Activated effector memory CD4-positive, alpha-beta T cell treated with anti-CD3 and anti-CD28 coated beads, Interleukin-2, amount 50 U/mL, for 16 hours (primary cell): ENCODE measurements at regions not wholly inside any gene's neighbourhood (a gene's known extent, or its start where the extent isn't known, plus 50 kb on each side); places are given as distances from the start of the nearest gene placed in this dataset.
"Not testable (repeated sequence)": the region's sequence is repeated elsewhere in the genome, so short reads cannot be mapped to it uniquely, and the experiment has no call there.

Source experiments
- DNase-seq: peaks from one replicate; pipeline ENCODE4 v3.0.0-alpha.2; 2020

DNA sequence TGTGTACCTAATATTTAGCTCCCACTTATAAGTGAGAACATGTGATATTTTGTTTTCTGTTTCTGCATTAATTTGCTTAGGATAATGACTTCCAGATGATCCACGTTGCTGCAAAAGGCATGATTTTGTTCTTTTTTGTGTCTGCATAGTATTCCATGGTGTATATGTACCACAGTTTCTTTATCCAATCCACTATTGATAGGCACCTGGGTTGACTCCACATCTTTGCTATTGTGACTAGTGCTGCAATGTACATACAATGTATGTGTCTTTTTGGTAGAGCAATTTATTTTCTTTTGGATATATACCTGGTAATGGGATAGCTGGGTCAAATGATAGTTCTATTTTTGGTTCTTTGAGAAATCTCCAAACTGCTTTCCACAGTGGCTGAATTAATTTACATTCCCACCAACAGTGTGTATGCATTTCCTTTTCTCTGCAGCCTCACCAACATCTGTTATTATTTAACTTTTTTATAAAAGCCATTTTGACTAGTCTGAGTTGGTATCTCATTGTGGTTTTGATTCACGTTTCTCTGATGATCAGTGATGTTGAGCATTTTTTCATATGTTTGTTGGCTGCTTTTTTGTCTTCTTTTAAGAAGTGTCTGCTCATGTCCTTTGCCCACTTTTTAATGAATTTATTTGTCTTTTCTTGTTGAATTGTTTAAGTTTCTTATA lies 102.8 kb upstream of the GAS1 start:
- DNase-seq: not testable (repeated sequence)

DNA sequence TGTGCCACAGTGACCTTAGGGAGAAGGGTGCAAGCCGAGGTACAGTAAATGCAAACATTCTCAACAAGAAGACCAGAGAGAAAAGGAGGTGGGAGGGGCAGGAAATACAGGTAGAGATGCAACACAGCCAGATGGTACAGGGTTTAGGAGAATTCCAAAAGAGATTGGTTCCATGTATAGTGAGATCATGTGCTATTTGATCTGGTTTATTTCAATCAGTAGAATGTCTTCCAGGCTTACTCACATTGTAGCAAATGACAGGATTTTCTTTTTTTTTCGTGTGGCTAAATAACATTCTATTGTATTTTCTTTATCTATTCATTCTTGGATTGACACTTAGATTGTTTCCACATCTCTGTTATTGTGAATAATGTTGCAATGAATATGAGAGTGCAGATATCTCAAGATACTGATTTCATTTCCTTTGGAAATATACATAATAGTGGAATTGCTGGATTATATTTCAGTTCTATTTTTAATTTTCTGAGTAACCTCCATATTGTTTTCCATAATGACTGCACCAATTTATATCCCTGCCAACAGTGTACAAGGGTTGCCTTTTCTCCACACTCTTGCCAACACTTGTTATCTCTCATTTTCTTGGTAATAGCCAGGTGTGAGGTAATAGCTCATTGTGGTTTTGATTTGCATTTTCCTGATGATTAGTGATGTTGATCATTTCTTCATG lies 107.8 kb upstream of the GAS1 start:
- DNase-seq: no peak

DNA sequence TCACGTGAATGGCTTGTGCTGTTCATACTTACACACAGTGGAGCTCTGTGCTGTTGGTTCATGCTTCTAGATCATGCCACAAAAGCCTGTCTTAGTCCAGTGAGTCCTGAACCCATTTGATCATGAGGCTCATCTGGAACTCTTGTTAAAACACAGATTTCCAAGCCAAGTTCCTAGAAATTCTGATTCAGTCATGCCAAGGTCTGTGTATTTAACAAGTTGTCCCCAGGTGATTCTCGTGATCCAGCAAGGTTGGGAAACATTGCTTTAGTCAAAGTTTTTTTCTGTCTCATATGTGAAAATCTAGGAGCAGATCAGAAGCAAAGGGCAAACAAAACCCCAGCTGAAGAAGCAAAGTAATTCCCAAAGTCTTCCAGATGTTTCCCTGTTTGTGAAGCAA lies 112.5 kb upstream of the GAS1 start:
- no peak for DNase-seq

DNA sequence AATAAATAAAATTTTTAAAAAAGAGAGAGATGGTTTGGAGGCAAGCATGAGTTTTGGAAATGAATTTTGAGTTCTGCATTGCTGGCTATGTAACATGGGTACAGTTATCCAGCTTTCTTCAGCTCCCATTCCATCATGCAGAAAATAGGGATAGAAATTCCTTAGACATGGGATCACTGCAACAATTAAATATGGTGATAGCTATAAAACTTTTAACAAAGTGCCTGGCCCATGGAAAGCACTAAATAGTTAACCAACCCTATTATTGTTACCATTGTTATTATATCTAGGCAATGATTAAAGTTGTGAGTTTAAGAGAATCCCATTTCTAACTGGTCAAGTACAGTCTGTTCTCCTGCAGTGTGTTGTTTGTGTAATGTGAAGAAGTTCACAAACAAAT lies 115.4 kb upstream of the GAS1 start:
- DNase-seq: no peak

DNA sequence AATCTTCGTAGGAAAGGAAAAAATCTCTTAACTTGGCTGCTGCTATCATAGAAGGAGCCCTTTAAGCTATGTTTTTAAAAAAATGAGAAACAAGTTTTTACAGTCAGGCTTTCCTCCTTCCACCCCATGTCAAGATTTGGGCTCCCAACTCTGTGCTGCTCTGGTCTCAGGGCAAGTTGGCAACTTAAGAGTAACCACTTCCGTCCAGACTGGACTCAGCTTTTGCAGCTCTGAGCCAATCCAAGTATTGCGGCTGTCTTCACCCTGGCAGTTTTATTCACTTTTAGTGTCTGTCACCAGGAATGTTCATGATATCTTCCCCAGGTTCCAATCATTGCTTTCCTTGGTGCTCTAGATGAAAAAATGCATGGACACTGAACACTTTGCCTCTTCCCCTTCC lies 115.9 kb upstream of the GAS1 start:
- DNase-seq: no peak

DNA sequence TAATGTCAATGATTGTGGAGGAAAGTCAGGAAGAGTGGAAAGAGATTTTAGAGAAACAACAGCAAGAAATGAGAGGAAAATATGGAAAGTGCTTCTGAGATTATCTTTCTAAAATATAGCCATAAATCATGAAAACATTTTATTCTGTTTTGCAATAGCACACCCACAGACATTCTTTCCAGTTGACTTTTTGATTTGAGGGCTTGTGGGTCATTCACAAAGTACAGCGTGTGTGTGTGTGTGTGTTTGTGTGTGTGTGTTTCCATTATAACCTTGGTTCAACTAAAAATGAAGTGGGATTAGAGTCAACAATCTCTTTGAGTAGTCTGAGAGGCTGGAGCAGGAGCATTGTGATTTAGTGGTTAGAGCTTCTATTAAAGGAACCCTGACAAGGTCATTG lies 116.6 kb upstream of the GAS1 start:
- DNase-seq: no peak

DNA sequence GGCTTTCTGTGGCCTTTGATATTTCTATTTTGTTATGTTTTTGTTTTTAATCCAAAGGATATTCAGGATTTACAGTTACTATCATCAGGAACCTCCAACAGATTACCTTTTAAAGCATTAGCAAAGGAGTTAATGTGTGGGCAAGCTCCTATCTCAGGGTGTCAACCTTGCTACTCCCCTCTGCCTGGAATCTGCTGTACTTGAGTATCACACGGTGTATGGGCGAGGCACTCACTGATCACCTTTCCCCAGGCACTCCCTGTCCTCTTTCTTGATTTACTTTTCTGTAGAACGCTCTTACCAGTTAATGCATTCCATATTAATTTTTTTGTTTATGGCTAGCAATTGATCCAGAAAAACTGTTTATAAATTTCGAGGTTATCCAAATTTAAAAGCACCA lies 117.0 kb upstream of the GAS1 start:
- DNase-seq: no peak

DNA sequence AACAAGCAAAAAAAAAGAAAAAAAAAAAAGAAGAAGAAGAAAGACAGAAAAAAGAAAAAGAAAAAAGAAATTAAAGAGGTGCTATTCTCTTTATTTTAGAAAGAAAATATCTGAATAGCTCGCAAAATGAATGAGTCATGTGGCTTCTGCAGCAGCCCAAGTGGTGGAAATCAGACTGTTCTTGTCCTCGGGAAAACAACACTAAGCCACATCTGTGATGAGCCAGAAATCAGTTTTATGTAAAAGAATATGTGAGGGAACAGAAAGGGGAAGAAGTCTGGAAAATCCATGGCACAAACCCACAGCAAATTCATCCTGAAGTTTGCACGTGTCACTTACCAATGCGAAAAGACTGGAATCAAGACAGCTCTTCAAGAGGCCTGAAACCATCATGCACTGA lies 118.7 kb upstream of the GAS1 start:
- no peak for DNase-seq

DNA sequence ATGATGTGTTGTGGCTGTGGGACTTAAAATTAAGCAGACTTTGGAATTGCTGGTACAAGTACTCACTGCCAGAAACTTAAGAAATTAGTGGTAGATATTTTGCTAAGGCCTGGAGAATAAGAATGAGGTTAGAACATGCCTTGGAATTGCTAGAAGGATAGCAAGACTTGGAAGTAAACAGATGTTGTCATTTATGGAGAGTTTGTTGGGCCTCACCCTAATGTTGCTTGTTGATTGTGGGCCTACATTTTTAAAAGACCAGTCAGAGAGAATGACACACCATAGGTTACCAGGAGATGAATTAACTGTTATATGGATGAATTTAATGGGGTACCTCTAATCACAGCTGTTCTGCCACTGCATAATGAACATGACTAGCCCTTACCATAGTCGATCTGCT lies 120.1 kb upstream of the GAS1 start:
- DNase-seq: no peak

DNA sequence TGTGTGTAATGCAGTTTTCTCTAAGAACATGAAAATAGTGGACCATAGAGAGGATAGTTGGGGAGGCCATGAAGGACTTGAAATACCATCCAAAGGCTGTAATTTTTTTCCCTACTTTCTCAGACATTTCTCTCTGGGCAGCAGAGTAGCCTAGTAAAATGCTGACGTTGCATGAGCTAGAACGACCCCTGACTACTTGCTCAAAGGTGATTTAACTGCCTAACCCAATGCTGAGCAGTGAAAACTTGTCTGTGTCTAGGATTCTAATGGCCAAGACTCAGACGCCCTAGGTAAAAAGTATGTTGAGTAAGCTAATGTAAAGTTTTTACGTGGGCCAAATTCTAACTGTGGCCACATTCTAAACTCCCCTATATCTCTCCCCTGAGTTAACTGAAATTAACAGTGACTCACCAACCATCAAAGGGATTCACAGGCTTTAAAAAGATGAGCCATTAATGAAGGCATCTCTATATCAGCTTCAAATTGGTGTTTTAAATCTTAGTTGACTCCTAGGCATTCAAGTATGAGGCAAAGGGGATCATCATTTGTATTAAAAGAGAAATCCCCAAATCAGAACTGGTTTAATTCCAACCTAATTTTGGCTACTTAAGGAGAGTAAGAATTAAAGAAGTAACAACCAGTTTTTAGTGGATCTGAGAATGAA lies 121.0 kb upstream of the GAS1 start:
- no peak for DNase-seq

DNA sequence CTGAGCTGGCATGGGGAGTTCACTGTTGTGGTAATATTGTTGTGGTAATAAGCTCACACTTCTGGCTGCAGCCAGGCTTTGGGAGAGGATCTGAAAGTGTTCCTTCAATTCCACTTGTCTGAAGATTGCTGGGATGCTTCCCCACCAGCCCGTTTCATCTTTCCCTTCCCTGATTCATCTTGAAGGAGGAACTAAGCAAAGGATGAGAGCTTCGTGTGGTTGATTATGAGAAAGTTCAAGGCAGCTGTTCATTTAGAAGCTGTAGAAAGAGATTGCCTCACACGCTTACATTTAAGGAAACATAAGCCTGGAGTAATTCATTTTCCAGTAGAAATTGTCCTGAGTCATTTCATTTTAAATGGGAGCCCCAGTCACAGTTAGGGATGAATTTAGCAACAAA lies 122.4 kb upstream of the GAS1 start:
- no peak for DNase-seq

DNA sequence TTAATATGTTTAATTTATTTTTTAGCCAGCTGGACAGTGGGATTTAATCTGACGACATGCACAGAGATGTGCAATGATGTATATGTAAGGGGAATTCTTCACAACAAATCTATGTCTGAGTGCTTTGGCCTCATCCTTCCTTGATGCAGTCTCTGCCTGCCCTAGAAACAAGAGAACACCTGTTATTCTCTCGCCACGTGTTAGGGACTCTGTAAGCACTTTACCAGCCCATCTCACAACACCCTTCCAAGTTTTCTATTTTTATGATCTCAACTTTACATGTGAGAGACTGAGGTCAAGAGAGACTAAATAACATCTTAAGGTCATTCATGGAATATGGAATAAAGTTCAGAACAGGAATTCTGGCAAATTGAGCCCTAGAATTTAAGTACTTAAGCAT lies 123.0 kb upstream of the GAS1 start:
- no peak for DNase-seq

DNA sequence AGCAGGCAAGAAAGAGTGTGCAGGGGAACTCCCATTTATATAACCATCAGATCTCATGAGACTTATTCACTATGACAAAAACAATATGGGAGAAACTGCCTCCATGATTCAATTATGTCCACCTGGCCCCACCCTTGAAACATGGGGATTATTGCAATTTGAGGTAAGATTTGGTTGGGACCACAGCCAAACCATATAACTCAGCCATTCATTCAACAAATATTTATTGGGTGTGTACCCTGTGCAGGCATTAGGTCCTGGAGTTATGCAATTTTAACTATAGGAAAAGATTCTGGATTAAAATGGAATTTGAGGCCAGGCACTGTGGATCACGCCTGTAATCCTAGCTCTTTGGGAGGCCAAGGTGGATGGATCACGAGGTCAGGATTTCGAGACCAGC lies 124.2 kb upstream of the GAS1 start:
- no peak for DNase-seq

DNA sequence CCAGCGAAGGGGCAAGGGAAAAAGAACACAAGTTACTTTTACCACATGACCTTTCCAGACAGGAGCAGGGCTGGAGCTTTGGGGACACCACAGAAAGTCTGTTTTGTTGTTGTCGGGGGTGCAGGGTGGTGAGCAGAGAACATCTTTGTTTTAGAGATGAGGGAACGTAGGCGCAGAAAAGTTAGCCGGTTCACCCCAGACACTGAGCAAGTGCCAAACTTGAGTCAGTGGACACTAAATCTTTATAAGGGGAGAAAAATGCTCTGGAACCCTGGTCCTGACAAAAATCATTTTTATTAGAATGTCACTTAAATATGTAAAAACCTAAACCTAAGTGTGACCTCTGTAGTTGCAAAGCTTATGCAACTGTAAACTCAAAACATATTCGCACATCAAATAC lies 126.4 kb upstream of the GAS1 start:
- DNase-seq: no peak

DNA sequence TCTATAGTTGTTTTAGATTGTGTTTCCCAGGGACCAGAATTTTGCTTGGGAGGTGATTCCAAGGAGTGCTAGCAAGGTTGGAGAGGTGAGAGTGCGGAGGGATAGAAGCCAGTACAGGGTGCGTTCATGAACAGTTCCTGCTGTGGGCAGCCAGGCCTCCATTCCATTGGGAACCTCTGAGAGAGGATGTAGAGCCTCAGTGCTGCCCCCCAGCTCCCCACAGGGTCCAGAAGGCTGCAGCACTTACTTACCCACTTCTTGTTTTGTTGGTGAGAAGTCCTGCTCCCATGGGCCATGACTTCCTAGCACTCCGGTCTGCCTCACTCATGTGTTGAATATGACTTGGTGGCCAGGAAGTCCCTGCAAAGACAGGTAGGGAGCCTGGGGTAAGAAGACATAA lies 128.2 kb upstream of the GAS1 start:
- DNase-seq: no peak

DNA sequence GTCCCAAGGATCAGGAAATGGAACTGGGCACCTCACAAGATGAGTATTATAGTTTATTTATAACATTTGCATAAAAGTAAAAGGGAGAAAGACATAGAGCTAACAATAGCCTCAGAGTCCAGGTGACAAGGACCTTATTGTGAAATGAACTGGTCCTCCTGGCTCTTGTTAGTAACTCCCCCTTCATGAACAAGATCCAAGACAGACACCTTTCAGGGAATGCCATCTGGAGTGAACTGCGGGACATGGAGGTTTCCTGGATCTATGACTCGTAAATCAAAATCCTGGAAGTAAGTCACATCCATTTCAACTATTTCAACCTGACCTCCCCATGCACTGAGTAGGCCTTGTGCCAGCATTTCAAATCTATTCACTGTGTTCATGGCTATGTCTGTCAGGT lies 129.5 kb upstream of the GAS1 start:
- DNase-seq: no peak

DNA sequence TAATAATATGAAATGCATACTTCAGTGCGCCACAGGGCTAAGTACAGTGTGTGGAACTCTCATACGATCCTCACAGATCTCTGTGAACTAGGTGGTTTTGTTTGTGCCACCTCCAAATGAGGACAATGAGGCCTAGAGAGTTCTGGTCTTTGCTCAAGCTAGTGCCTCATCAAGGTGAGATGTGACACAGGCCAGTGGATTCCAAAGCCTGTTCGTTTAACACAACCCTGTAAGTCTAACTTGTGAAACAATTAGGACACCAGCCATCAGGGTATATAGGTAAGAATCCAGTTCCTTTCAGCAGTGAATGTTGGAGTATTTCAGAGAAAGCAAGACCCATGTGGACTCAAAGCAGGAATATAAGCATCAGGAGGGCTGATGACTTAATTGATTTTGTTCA lies 130.7 kb upstream of the GAS1 start:
- no peak for DNase-seq

DNA sequence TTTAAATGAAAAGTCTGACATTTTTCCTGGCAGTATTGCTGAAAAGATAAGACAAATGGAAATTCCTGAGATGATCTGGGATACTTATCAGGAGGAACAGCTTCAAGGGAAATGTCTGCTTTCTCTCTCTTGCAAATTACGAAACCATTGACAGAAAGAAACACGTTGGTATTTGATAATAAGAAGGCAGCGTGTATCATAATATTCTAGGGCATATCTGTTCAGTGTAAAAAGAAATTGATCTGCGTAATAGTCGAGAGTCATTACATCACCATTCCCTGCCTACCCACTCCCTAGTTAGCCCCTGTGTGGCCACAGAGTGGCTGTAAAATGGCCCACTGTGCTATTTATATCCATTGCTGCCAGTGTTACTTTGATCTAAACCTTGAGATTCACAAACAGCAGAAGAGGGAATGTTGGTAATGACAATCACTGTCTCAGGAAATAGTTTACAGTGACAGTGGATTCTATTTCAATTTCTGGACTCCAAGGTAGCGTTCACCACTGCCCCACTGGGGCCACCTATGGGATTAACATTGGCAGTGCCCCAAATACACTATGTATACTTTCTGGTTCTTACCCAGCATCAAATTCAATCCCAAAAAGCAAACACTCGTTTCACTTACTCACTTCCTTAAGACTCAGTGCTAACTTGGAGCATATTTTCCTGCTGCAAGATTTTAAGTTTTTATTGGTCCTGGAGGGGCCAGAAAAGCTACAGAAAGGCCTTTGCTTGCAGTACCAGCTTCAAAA lies 133.4 kb upstream of the GAS1 start:
- no peak for DNase-seq

DNA sequence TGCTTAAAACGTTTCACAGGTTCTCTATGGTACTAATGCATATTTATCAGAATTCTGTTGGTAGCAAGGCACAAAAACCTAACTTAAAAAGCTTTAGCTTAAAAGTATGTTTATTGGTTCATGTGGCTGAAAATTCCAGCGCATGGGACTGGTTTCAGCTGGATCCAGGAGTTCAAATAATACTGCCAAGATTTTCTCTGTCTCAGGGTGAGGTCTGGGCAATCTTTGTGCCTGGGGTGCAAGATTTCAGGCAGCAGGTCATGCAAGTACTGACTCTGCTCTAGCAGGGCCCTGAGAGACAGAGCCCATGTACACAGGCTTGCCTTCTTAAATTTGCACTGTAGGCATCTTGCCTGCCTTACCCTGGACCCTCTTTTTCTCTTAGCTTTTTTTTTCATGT lies 134.2 kb upstream of the GAS1 start:
- DNase-seq: no peak

DNA sequence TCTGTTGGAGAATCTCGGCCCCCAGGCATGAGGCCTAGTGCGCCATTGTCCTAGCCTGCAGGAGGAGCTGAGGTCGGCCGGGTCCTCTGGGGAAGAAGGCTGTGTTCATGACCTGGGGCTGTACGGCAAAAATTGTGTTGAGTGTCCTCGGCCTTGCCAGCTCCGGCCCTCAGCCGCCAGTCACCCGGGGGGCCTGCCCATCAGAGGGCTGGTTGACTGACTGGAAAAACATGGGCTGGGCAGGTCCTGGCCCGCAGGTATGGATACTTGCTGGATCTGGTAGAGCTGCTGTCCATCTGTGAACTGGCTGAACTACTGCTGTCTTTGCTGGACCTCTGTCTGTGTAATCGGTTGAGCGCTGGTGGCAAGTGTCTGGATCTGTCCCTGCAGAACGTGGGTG lies 136.7 kb upstream of the GAS1 start:
- DNase-seq: no peak

DNA sequence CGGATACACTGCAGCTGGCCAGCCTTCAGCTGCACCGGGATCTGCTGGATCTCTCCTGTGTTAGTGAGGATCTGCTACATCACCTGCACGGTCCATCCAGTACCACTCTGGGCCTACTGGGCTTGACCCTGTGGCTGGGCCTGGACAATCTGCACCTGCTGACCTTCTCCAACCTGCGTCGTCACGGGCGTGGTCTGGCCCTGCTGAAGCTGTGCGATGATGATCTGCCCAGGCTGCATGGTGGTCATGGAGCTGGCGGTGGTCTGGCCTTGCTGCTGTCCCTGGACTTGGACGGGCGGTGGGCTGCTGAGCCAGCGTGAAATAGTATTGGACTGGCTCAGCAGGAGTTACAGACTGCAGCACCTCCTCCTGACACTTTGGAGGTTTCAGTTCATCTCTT lies 137.1 kb upstream of the GAS1 start:
- no peak for DNase-seq

DNA sequence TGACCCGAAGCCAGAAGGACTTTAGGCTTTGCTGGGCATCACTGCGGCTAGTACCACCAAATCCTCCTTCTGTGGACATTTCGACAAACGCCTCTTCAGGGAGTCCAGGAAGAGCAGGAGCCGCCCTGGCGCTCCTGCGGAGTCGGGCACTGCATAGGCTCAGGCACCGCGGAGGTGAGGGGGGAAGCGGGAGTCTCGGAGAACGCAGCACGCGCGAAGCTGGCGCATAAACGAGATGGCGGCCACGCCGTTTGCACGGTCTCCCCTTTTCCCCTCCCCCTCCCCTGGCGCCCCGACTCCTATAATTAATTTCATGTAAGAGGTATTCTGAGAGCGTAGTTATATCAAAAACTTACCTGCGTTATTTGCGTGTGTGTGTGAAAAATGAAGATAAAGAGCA lies 137.8 kb upstream of the GAS1 start:
- DNase-seq: no peak

DNA sequence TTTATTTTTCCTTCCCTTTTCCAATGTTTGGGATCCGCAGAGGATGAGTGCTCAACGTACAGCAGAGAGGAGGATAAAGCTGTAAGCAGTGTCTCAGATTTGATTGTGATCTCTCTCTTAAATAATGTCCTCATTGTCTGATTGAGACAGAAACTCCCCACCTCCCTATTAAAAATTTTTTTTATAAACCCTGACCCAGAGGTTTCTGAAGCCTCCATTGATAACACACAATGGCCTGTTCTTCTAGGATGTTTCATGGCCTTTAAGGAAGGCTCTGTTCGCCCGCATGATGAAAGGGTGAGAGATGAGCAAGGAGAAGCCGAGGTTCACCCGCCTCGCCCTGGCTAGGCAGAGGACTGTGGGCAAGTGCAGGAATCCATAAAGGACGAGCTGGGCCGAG lies 138.2 kb upstream of the GAS1 start:
- no peak for DNase-seq
